GM12873 (cell line): ENCODE measurements at regions not wholly inside any gene's neighbourhood (a gene's known extent, or its start where the extent isn't known, plus 50 kb on each side); places are given as distances from the start of the nearest gene placed in this dataset.

ENCODE experiments used
- CTCF ChIP-seq: IDR thresholded peaks from 2 replicates; pipeline ENCODE4 v1.5.1; 2012; ENCODE audit warnings: low read depth, mild to moderate bottlenecking, moderate library complexity, low read length, control low read depth; ENCODE audit not compliant: insufficient read depth; ENCODE audit errors: missing control alignments

DNA sequence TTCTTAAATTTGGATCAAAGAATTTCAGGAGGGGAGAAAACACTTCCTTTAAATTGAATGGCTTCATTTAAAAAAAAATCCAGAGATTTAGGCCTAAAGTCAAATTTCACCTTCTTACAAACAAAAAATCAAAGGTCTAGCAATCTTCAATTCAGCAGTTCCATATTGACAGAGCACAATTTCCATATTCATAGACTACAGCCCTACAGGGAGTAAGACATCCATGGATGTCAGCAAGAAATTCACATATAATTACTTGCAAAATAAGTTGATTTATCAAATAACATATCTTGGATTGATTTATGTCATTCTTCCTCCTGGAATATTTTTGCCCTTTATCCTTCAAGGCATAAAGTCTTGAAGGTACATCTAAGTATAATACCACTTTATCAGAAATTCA lies 103.4 kb downstream of the CNTN3 start:
- TF ChIP-seq CTCF, result no peak

DNA sequence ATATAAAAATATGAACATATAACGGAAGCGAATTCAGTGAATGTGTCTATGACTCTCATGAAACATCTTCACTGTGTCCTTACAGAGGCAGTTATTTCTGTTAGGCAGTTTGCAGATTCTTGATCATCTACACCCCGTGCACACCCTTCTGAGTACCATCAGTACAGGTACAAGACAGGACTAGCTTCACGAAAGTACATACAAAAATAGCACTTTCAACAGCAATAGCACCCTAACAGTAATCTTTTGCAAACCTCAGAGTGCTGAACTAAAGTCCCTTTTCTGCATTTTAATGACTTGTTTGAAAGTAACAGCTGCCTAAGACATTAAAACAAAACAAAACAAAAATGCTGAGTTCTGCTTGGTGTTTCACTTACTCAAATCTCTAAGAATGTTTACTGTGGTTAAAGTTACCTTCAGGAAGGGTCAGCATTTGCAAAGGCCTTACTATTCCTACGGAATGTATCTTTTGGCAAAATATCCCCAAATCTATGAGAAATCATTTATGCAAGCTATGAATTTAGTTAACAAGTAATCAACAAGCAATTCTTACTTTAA lies 104.1 kb downstream of the CNTN3 start:
- no peak for TF ChIP-seq CTCF

- no peak for TF ChIP-seq CTCF
Observed at GRCh38 chr3:74507691-74508090, 106.8 kb downstream of the CNTN3 start.

DNA sequence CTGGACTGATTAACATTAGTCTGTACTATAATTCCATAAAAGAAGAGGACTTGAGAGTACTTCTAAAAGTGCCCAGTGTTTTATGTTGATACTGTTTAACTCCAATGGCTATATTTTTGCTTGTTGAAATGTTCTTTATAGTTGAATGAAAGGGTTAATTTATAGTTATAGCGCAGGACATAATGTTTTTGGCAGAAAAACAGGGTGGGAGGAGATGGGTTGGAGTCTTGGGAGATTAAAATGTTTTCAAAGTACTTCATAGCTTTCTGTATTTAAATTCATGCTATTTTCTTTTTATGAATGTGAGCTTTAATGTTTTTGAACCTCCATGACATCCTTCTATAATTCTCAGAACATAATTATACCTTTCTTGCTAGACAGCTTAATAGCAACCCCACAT lies 108.2 kb downstream of the CNTN3 start:
- TF ChIP-seq CTCF, result no peak

DNA sequence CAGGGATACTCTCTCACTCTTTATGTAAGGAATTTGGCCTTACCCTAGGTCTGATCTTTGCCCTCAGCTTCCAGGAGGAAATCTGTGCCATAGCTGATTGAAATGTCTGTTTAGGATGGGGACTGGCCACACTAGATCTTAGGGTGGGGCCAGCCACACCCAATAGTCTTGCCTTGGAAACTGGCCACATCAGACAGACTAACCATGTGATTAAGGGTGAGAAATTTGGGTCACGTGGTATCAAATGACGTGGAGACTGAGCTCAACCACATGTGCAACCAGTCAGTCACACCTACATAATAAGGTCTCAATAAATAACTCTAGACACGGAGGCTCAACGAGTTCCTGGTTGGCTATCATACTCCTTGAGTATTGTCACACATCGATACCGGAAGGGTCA lies 113.5 kb downstream of the CNTN3 start:
- no peak for TF ChIP-seq CTCF

DNA sequence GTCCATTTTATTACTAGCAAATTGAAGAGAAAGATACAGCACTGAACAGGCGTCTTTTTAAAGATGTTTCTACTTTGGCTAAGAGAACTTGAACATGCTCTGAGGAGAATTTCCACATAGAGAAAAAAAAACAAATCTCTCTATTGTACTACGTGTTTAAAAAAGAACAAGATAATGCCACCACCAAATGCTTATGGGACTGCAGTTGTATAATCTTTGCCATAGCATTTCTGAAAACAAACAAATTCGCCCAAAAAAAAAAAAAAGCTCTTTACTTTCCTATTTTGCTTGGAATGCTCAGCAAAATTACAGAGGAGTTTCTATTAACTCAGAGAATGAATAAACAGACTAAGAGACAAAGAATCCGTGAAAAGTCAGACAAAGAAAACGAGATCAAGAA lies 114.2 kb downstream of the CNTN3 start:
- TF ChIP-seq CTCF, result no peak

- TF ChIP-seq CTCF, result no peak
Observed at GRCh38 chr3:74491874-74492273, 122.6 kb downstream of the CNTN3 start.
